NCI-H2171 treated with DMSO at 0.1 percent for 48 hours (cell line): ENCODE measurements at regions not wholly inside any gene's neighbourhood (a gene's known extent, or its start where the extent isn't known, plus 50 kb on each side); places are given as distances from the start of the nearest gene placed in this dataset.

Source experiments
- DNase-seq: peaks from one replicate; lab custom pipeline; 2025; lab: John Stamatoyannopoulos, UW

- peak; percentile 88 for DNase-seq
Observed at GRCh38 chr7:94054130-94054529, 50.0 kb upstream of the BET1 start.

- no peak for DNase-seq
Observed at GRCh38 chr7:94055963-94056362, 51.8 kb upstream of the BET1 start.

GRCh38 chr7:94056796-94057207 is 52.6 kb upstream of the BET1 start:
- DNase-seq, result no peak

- no peak for DNase-seq
Observed at GRCh38 chr7:94057955-94058354, 53.8 kb upstream of the BET1 start.

- DNase-seq, result no peak
Observed at GRCh38 chr7:94059746-94060145, 55.6 kb upstream of the BET1 start.

GRCh38 chr7:94060752-94061151 is 56.6 kb upstream of the BET1 start:
- DNase-seq, result no peak

GRCh38 chr7:94061326-94061725 is 57.2 kb upstream of the BET1 start:
- DNase-seq, result no peak

- DNase-seq, result no peak
Observed at GRCh38 chr7:94062372-94062771, 58.2 kb upstream of the BET1 start.

GRCh38 chr7:94064541-94065191 is 60.5 kb upstream of the BET1 start:
- no peak for DNase-seq

- no peak for DNase-seq
Observed at GRCh38 chr7:94067047-94067446, 62.9 kb upstream of the BET1 start.

- no peak for DNase-seq
Observed at GRCh38 chr7:94067506-94067905, 63.4 kb upstream of the BET1 start.

- DNase-seq, result no peak
Observed at GRCh38 chr7:94069162-94069739, 65.1 kb upstream of the BET1 start.

- no peak for DNase-seq
Observed at GRCh38 chr7:94080551-94080950, 76.4 kb upstream of the BET1 start.

GRCh38 chr7:94082126-94082525 is 78.0 kb upstream of the BET1 start:
- no peak for DNase-seq

GRCh38 chr7:94087664-94088352 is 83.7 kb upstream of the BET1 start:
- peak; percentile 63 for DNase-seq

GRCh38 chr7:94088560-94088959 is 84.4 kb upstream of the BET1 start:
- no peak for DNase-seq

- no peak for DNase-seq
Observed at GRCh38 chr7:94089806-94090205, 85.7 kb upstream of the BET1 start.

GRCh38 chr7:94092980-94093379 is 88.8 kb upstream of the BET1 start:
- DNase-seq, result no peak

GRCh38 chr7:94094298-94094697 is 90.1 kb upstream of the BET1 start:
- DNase-seq, result no peak

- peak; percentile 11 for DNase-seq
Observed at GRCh38 chr7:94095316-94096009, 91.3 kb upstream of the BET1 start.

GRCh38 chr7:94099679-94100078 is 95.5 kb upstream of the BET1 start:
- no peak for DNase-seq

GRCh38 chr7:94100723-94101345 is 96.7 kb upstream of the BET1 start:
- DNase-seq, result no peak
